Adrenal gland (tissue), 9 donors: ENCODE measurements at regions not wholly inside any gene's neighbourhood (a gene's known extent, or its start where the extent isn't known, plus 50 kb on each side); places are given as distances from the start of the nearest gene placed in this dataset.

Source experiments
- DNase-seq, 7 donors: peaks; one replicate each; pipeline ENCODE4 v3.0.0-alpha.2; 2019 to 2020
- H3K27ac ChIP-seq, 5 donors: fragments of 200-600 bp; sonication (generic) in 4 of 5; 1 replicate in 3 of 5; 2 replicates in 2 of 5; pipeline versions ENCODE4 v1.5.1 to v1.8.0; 2016 to 2020; ENCODE audit warnings: mild to moderate bottlenecking in 1 of 5
- H3K27me3 ChIP-seq: fragments of 200-600 bp; 2 replicates; pipeline ENCODE4 v1.8.0; 2021
- H3K36me3 ChIP-seq, 2 donors: fragments of 200-600 bp; replicated peaks in 1 of 2; 1 replicate in 1 of 2; 2 replicates in 1 of 2; pipeline versions ENCODE4 v1.5.1 to v1.8.0; 2018 to 2022
- H3K4me1 ChIP-seq, 2 donors: fragments of 200-600 bp; replicated peaks in 1 of 2; 1 replicate in 1 of 2; 2 replicates in 1 of 2; pipeline versions ENCODE4 v1.5.1 to v1.8.0; 2018 to 2021
- H3K4me3 ChIP-seq, 4 donors: fragments of 200-600 bp; sonication (generic) in 3 of 4; one replicate each; pipeline ENCODE4 v1.5.1; 2016 to 2018
- H3K9me3 ChIP-seq, 3 donors: fragments of 200-600 bp; sonication (generic) in 1 of 3; replicated peaks in 1 of 3; 1 replicate in 2 of 3; 2 replicates in 1 of 3; pipeline versions ENCODE4 v1.5.1 to v1.8.0; 2016 to 2021
- CTCF ChIP-seq, 6 experiments: fragments of 450-650 bp in 4 of 6; fragments of 200-600 bp in 2 of 6; sonication (generic) in 1 of 6; IDR thresholded peaks; 1 replicate in 5 of 6; 2 replicates in 1 of 6; pipeline versions ENCODE4 v1.5.1 to v1.8.0; 2016 to 2021; ENCODE audit warnings: antibody characterized with exemption in 6 of 6, mild to moderate bottlenecking in 2 of 6, moderate library complexity in 1 of 6
- POLR2A ChIP-seq, 2 donors: fragments of 450-650 bp; IDR thresholded peaks; one replicate each; pipeline ENCODE4 v1.6.1; 2017; ENCODE audit warnings: antibody characterized with exemption in 2 of 2, mild to moderate bottlenecking in 2 of 2, moderate library complexity in 1 of 2
- WGBS, 4 donors: extraction: QIAGEN DNeasy Blood & Tissue Kit in 2 of 4; methylation state at CpG; one replicate each; pipeline versions ENCODE4 v1.1.5 to v1.1.7; 2013 to 2017; 5-methylcytosine and 5-hydroxymethylcytosine counted together
- intact Hi-C, 2 donors: fragments of 100-400 bp; cut with DNase I; formaldehyde crosslinking; loops; one replicate each; pipeline versions ENCODE4 v1.14.1 to v1.15.0; 2022 to 2023
- donor health status: healthy with polysubstance abuse.
- donor health status: Bipolar disorder and iron deficiency.
- donor health status: DM: yes; HTN: yes; CAD: no.
- donor health status: DM: no; HTN: no; CAD: no.
- donor health status: DM: no; HTN: no; CAD: no.

DNA sequence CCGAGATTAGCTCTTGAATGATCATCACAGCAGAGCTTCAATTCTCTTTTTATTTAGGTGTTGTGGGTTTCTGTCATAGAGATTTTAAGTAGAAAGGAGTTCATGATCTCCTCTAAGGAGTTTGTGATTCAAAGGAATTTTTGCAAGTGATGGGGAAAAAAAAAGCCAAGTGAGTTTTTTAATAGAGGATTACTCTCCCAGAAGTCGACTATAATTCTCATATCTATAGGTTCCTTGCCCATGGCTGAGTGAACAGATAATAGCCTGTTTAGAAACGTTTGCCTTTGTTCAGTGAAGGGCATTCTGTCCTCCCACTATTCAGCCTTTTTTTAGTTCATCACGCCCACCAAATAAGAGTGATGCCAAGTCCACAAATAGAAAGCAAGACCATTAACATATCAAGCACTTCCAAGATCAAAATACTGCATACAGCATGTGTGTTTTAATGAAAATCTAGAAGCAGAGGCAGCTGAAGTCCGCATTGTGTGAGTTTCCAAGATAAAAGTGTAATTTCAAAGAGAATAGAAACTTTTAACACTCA is 398.4 kb upstream of the CNTN3 start:
- DNase-seq, result no peak
- intact Hi-C loops, result no loop called here
- 46 to 58% (median 53%) methylated on average over 5 of the region's 5 CpGs for WGBS, 4 donors
- H3K27me3 ChIP-seq, result no peaks in the 10 kb centered on the region
- H3K9me3 ChIP-seq, result no peaks in the 10 kb centered on the region
- H3K4me3 ChIP-seq, result no peak overlapping the region
- H3K36me3 ChIP-seq, result no peaks in the 10 kb centered on the region
- no peak for TF ChIP-seq POLR2A (IDR thresholded peaks at IDR 0.05)
- no peak for TF ChIP-seq CTCF (IDR thresholded peaks at IDR 0.05)
- H3K4me1 ChIP-seq, result no peaks in the 10 kb centered on the region
- H3K27ac ChIP-seq, result no peak overlapping the region

DNA sequence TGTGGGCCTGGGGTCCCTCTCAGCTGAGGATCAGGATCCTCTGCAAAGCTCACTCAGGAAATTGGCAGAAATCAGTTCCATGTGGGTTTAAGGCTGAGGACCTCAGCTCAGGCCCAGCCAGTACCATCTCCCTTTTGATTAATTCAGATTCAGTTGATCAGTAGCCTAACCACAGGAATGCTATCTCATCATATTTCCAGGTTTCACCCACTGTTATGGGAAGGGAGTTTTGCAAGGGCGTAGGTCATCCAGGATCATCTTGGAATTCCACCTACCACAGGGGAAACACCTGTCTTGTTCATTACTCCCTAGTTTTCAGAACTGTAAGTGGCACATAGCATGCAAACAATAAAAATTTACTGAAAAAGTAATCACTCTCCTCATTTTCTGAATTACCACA is 399.5 kb upstream of the CNTN3 start:
- Histone ChIP-seq H3K4me1 (no peaks in the 10 kb centered on the region), H3K27me3 (no peaks in the 10 kb centered on the region), H3K36me3 (no peaks in the 10 kb centered on the region), H3K4me3 (no peak overlapping the region), H3K9me3 (no peaks in the 10 kb centered on the region), H3K27ac (no peak overlapping the region)
- WGBS, 4 donors, result 76 to 94% (median 80%) methylated on average over 1 of the region's 1 CpG
- DNase-seq, result no peak
- TF ChIP-seq CTCF (IDR thresholded peaks at IDR 0.05) (no peak), POLR2A (IDR thresholded peaks at IDR 0.05) (no peak)
- intact Hi-C loops, result no loop called here

DNA sequence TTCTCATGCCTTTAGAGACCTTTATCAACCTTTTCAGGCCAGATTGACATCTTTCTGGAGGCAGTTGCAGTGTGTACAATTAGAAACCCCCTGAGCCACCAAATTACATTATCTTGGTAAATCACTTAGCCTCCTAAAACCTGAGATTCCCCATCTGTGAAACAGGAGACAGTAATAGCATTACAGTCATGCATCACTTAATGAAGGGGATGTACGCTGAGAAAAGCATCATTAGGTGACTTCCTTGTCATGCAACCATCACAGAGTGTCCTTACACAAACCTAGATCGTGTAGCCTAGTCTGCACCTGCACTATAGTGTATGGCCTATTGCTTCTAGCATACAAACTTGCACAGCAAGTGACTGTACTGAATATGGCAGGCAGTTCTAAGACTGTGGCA is 400.8 kb upstream of the CNTN3 start:
- TF ChIP-seq POLR2A (IDR thresholded peaks at IDR 0.05) (no peak), CTCF (IDR thresholded peaks at IDR 0.05) (no peak)
- no peak overlapping the region for H3K4me3 ChIP-seq
- DNase-seq, result no peak
- 60 to 73% (median 66%) methylated on average over 2 of the region's 2 CpGs for WGBS, 4 donors
- H3K9me3 ChIP-seq, result no peaks in the 10 kb centered on the region
- no peaks in the 10 kb centered on the region for H3K27me3 ChIP-seq
- H3K27ac ChIP-seq, result no peak overlapping the region
- H3K36me3 ChIP-seq, result no peaks in the 10 kb centered on the region
- intact Hi-C loops, result no loop called here
- no peaks in the 10 kb centered on the region for H3K4me1 ChIP-seq

DNA sequence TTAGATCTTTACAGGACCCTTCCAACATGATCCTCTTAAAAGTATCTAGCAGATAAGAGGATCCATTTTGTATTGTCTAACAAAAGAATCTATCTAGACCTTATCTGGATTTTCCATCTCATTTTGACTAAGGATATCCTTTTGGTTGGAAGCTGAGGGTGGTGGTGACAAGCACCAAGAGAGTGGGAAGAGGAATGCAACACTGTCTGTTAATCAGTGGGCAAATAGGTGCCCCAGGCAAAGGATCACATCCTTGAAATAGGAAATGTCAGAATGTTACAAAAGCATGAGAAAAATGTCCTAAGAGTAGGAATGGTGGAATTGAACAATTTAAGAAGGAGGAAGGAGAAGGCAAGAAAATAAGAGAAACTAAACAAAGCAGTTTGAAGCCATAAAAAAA is 420.7 kb upstream of the CNTN3 start:
- no peaks in the 10 kb centered on the region for H3K27me3 ChIP-seq
- TF ChIP-seq POLR2A (IDR thresholded peaks at IDR 0.05) (no peak), CTCF (IDR thresholded peaks at IDR 0.05) (no peak)
- intact Hi-C loops, result no loop called here

More for the DNA sequence above, 420.7 kb upstream of the CNTN3 start:
- H3K36me3 ChIP-seq, result no peaks in the 10 kb centered on the region
- H3K27ac ChIP-seq, result no peak overlapping the region
- no peaks in the 10 kb centered on the region for H3K4me1 ChIP-seq
- H3K4me3 ChIP-seq, result no peak overlapping the region
- H3K9me3 ChIP-seq, result no peaks in the 10 kb centered on the region
- DNase-seq, result no peak
